Endodermal cell (in vitro differentiated cells): ENCODE measurements at regions not wholly inside any gene's neighbourhood (a gene's known extent, or its start where the extent isn't known, plus 50 kb on each side); places are given as distances from the start of the nearest gene placed in this dataset.

Source experiments
- DNase-seq: peaks from one replicate; pipeline ENCODE4 v3.0.0-alpha.2; 2017
- H3K27ac ChIP-seq: 2 replicates; pipeline ENCODE4 v1.5.1; 2013; ENCODE audit warnings: mild to moderate bottlenecking, low read depth, low read length, moderate library complexity
- H3K27me3 ChIP-seq: 2 replicates; pipeline ENCODE4 v1.6.1; 2013; ENCODE audit warnings: mild to moderate bottlenecking, low read length, moderate library complexity; ENCODE audit not compliant: insufficient read depth, control insufficient read depth, poor library complexity, severe bottlenecking
- H3K36me3 ChIP-seq: 2 replicates; pipeline ENCODE4 v1.7.0; 2013; ENCODE audit warnings: mild to moderate bottlenecking, low read length, moderate library complexity; ENCODE audit not compliant: control insufficient read depth, insufficient read depth
- H3K4me1 ChIP-seq: one replicate; pipeline ENCODE4 v1.7.0; 2013; ENCODE audit warnings: low read length; ENCODE audit not compliant: control insufficient read depth, insufficient read depth
- H3K4me3 ChIP-seq: 2 replicates; pipeline ENCODE4 v1.5.1; 2013; ENCODE audit warnings: mild to moderate bottlenecking, low read length, moderate library complexity
- H3K9ac ChIP-seq: 2 replicates; pipeline ENCODE4 v1.6.1; 2013; ENCODE audit warnings: mild to moderate bottlenecking, low read length, moderate library complexity; ENCODE audit not compliant: poor library complexity, severe bottlenecking; ENCODE audit errors: extremely low read depth
- H3K9me3 ChIP-seq: 2 replicates; pipeline ENCODE4 v1.6.1; 2013; ENCODE audit warnings: mild to moderate bottlenecking, low read length, moderate library complexity; ENCODE audit not compliant: control insufficient read depth
- H3K27ac Mint-ChIP-seq: 2 replicates; pipeline ENCODE4 v1.8.0; 2020; ENCODE audit warnings: mixed read lengths
- H3K27me3 Mint-ChIP-seq: 2 replicates; pipeline ENCODE4 v1.8.0; 2021; ENCODE audit warnings: mild to moderate bottlenecking, mixed read lengths; ENCODE audit not compliant: insufficient read depth
- H3K36me3 Mint-ChIP-seq: 2 replicates; pipeline ENCODE4 v1.8.0; 2020; ENCODE audit warnings: low read depth, mixed read lengths
- H3K4me1 Mint-ChIP-seq: 2 replicates; pipeline ENCODE4 v1.8.0; 2020; ENCODE audit warnings: mixed read lengths
- H3K4me3 Mint-ChIP-seq: 2 replicates; pipeline ENCODE4 v1.8.0; 2020; ENCODE audit warnings: mild to moderate bottlenecking, moderate library complexity, mixed read lengths
- H3K9me3 Mint-ChIP-seq: 2 replicates; pipeline ENCODE4 v1.8.0; 2020; ENCODE audit warnings: mild to moderate bottlenecking, mixed read lengths
- WGBS, 2 experiments: methylation state at CpG; one replicate each; pipeline versions ENCODE4 v1.1.5 to v1.1.7; 2013; ENCODE audit warnings: missing lambda C conversion rate in 2 of 2, mixed read lengths in 1 of 2; ENCODE audit not compliant: insufficient coverage in 1 of 2, insufficient read length in 1 of 2; 5-methylcytosine and 5-hydroxymethylcytosine counted together
- TF ChIP-seq, protein P1 (sequence below): fragments of 200-600 bp; sonication (generic); conservative IDR thresholded peaks from 2 replicates; pipeline ENCODE4 v1.5.0; 2021; ENCODE audit warnings: antibody characterized with exemption, mild to moderate bottlenecking

DNA sequence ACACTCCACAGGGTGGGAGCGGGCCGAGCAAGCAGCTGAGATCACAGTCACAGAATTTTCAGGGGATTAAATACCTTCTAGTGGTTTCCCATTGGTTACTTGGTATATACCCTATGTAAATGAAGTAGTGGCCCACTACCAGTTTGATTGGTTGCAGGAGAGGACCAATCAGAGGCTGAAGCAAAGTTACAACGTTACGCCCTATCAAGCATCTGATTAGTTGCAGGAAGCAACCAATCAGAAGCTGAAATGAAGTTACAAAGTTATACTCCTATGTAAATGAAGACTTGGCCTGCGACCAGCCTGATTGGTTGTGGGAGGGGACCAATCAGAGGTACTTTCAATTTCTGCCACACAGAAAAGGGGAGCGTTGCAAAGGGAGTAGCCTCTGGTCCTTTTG, 474.0 kb downstream of the COG6 start:
- peaks cover 13% of the 10 kb centered on the region for H3K4me1 Mint-ChIP-seq
- no peak overlapping the region for H3K9ac ChIP-seq
- H3K9me3 ChIP-seq: no peaks in the 10 kb centered on the region
- H3K27me3 ChIP-seq: no peaks in the 10 kb centered on the region
- no peak overlapping the region for H3K4me3 Mint-ChIP-seq
- TF ChIP-seq, protein P1, sequence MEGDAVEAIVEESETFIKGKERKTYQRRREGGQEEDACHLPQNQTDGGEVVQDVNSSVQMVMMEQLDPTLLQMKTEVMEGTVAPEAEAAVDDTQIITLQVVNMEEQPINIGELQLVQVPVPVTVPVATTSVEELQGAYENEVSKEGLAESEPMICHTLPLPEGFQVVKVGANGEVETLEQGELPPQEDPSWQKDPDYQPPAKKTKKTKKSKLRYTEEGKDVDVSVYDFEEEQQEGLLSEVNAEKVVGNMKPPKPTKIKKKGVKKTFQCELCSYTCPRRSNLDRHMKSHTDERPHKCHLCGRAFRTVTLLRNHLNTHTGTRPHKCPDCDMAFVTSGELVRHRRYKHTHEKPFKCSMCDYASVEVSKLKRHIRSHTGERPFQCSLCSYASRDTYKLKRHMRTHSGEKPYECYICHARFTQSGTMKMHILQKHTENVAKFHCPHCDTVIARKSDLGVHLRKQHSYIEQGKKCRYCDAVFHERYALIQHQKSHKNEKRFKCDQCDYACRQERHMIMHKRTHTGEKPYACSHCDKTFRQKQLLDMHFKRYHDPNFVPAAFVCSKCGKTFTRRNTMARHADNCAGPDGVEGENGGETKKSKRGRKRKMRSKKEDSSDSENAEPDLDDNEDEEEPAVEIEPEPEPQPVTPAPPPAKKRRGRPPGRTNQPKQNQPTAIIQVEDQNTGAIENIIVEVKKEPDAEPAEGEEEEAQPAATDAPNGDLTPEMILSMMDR: no peak
- no peaks in the 10 kb centered on the region for H3K36me3 Mint-ChIP-seq
- DNase-seq: no peak
- H3K27ac ChIP-seq: no peak overlapping the region
- H3K4me1 ChIP-seq: no peaks in the 10 kb centered on the region
- no peaks in the 10 kb centered on the region for H3K27me3 Mint-ChIP-seq
- 94 to 100% methylated on average over 3 to 6 of the region's 6 CpGs for WGBS, 2 experiments
- peaks cover 15% of the 10 kb centered on the region for H3K9me3 Mint-ChIP-seq
- no peak overlapping the region for H3K4me3 ChIP-seq
- H3K36me3 ChIP-seq: no peaks in the 10 kb centered on the region
- H3K27ac Mint-ChIP-seq: no peak overlapping the region

DNA sequence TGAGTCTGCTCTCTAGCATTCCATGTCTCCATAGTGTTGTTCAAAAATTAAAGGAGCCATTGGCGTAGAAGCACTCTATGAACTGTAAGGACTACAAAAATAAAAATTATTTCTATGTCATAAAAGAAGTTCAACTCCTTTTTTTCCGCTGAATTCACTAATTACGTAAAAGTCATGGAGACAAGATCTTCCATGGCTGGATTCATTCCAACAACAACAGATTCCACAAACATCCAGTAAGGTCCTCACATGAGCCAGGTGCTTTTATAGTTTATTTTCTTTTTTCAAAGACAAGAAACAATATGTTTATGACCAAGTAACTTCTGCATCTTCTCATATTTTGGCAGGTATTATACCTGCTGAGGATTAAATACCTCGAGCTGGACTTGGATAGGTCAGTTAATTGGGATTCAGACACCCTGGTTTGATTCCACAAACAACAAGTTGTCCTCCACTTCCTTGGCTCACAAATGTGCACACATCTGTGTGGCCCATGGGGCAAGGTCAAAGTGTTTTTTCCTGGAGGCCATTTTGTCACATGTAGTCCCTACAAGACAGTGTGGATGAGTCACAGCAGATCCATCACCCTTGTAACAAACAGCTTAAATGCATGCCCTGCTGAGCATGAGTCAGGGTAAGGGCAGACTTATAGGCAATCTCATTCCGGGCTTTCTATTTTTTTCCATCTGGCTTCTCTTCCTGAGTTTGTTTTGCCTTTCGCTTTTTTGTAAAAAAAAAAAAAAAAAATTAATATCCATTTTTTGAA, 475.6 kb downstream of the COG6 start:
- Histone ChIP-seq H3K4me3 (no peak overlapping the region), H3K9me3 (no peaks in the 10 kb centered on the region), H3K27me3 (no peaks in the 10 kb centered on the region), H3K9ac (no peak overlapping the region), H3K4me1 (no peaks in the 10 kb centered on the region), H3K36me3 (no peaks in the 10 kb centered on the region), H3K27ac (no peak overlapping the region)
- Mint-ChIP-seq H3K27ac (no peak overlapping the region), H3K27me3 (peaks cover 2% of the 10 kb centered on the region), H3K4me3 (no peak overlapping the region), H3K36me3 (no peaks in the 10 kb centered on the region), H3K4me1 (peaks cover 11% of the 10 kb centered on the region), H3K9me3 (peaks cover 15% of the 10 kb centered on the region)
- no peak for DNase-seq
- TF ChIP-seq, protein P1: no peak
- 95 to 98% methylated on average over 3 to 5 of the region's 6 CpGs for WGBS, 2 experiments

DNA sequence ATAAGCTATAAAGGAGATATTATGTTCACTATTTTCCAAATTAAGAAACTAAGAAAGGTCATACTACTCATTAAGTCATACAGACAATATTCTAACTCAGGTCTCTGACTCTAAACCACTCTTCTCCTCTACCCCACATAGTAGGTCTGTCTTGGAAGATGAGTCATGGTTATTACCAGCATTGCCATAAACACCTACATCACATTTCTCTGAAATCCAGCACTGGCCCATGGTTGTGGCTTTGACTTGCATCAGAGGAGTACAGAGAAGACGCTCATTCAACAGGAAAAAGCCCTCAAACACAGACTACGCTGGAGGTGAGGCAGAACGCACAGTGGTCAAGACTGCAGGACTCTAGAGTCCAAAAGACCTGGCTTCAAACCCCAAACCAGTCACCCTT, 476.8 kb downstream of the COG6 start:
- 92 to 100% methylated on average over 2 to 3 of the region's 3 CpGs for WGBS, 2 experiments
- Histone ChIP-seq H3K4me3 (no peak overlapping the region), H3K27ac (no peak overlapping the region), H3K36me3 (no peaks in the 10 kb centered on the region), H3K9ac (no peak overlapping the region), H3K4me1 (no peaks in the 10 kb centered on the region), H3K27me3 (no peaks in the 10 kb centered on the region), H3K9me3 (no peaks in the 10 kb centered on the region)
- no peak overlapping the region for H3K4me3 Mint-ChIP-seq
- peaks cover 5% of the 10 kb centered on the region for H3K4me1 Mint-ChIP-seq
- TF ChIP-seq, protein P1: no peak
- peaks cover 15% of the 10 kb centered on the region for H3K9me3 Mint-ChIP-seq
- no peak for DNase-seq
- H3K27me3 Mint-ChIP-seq: peaks cover 2% of the 10 kb centered on the region
- H3K36me3 Mint-ChIP-seq: no peaks in the 10 kb centered on the region
- H3K27ac Mint-ChIP-seq: no peak overlapping the region
